ENCODE measurements at regions not wholly inside any gene's neighbourhood (a gene's known extent, or its start where the extent isn't known, plus 50 kb on each side); places are given as distances from the start of the nearest gene placed in this dataset.

GRCh38 chr5:51958473-51958872, 575.2 kb downstream of the ISL1 start:
- TF ChIP-seq CTCF (IDR thresholded peaks at IDR 0.05; ENCODE audit: insufficient read depth, low read depth, low read length) (no peak), EZH2 (IDR thresholded peaks at IDR 0.05; ENCODE audit: insufficient read depth, low read length) (no peak)

All from astrocyte (in vitro differentiated cells and primary cell).